H9 (cell line): ENCODE measurements at regions not wholly inside any gene's neighbourhood (a gene's known extent, or its start where the extent isn't known, plus 50 kb on each side); places are given as distances from the start of the nearest gene placed in this dataset.

ENCODE experiments used
- DNase-seq: peaks from one replicate; pipeline ENCODE4 v3.0.0-alpha.2; 2017
- H2AFZ ChIP-seq: one replicate; pipeline ENCODE4 v1.6.1; 2013; ENCODE audit warnings: mild to moderate bottlenecking, low read length, control low read depth, moderate library complexity
- H2AK5ac ChIP-seq: 2 replicates; pipeline ENCODE4 v1.6.1; 2013; ENCODE audit warnings: low read length, control low read depth, mixed read lengths; ENCODE audit not compliant: insufficient read length
- H2BK120ac ChIP-seq: one replicate; pipeline ENCODE4 v1.6.1; 2013; ENCODE audit warnings: low read depth, mild to moderate bottlenecking, low read length, control low read depth, inconsistent platforms; ENCODE audit not compliant: poor library complexity, severe bottlenecking
- H2BK12ac ChIP-seq: 2 replicates; pipeline ENCODE4 v1.6.1; 2013; ENCODE audit warnings: low read length, control low read depth, mixed read lengths, low read depth; ENCODE audit not compliant: insufficient read length
- H2BK15ac ChIP-seq: 2 replicates; pipeline ENCODE4 v1.6.1; 2013; ENCODE audit warnings: low read depth, low read length, control low read depth
- H2BK20ac ChIP-seq: one replicate; pipeline ENCODE4 v1.6.1; 2013; ENCODE audit warnings: low read depth, mild to moderate bottlenecking, low read length, control low read depth, inconsistent platforms; ENCODE audit not compliant: poor library complexity, severe bottlenecking
- H2BK5ac ChIP-seq: 2 replicates; pipeline ENCODE4 v1.6.1; 2013; ENCODE audit warnings: low read length, control low read depth, mixed read lengths; ENCODE audit not compliant: insufficient read length
- H3K14ac ChIP-seq: 2 replicates; pipeline ENCODE4 v1.6.1; 2013; ENCODE audit warnings: low read length, control low read depth; ENCODE audit not compliant: insufficient read depth
- H3K18ac ChIP-seq: 2 replicates; pipeline ENCODE4 v1.6.1; 2013; ENCODE audit warnings: low read depth, mild to moderate bottlenecking, mixed read lengths, low read length, control low read depth; ENCODE audit not compliant: insufficient read length
- H3K23ac ChIP-seq: 2 replicates; pipeline ENCODE4 v1.6.1; 2013; ENCODE audit warnings: low read length, control low read depth, mixed read lengths, low read depth; ENCODE audit not compliant: insufficient read length
- H3K23me2 ChIP-seq: 2 replicates; pipeline ENCODE4 v1.6.1; 2013; ENCODE audit warnings: low read depth, mild to moderate bottlenecking, mixed read lengths, low read length, control low read depth; ENCODE audit not compliant: insufficient read length, poor library complexity, severe bottlenecking
- H3K27ac ChIP-seq: 2 replicates; pipeline ENCODE4 v1.5.1; 2013; ENCODE audit warnings: low read length, control low read depth, mixed read lengths, low read depth; ENCODE audit not compliant: insufficient read length
- H3K27me3 ChIP-seq: 2 replicates; pipeline ENCODE4 v1.6.1; 2013; ENCODE audit warnings: low read length, control low read depth, inconsistent platforms; ENCODE audit not compliant: insufficient read depth
- H3K4ac ChIP-seq: 2 replicates; pipeline ENCODE4 v1.6.1; 2013; ENCODE audit warnings: low read depth, mild to moderate bottlenecking, control low read depth, inconsistent platforms, low read length, moderate library complexity
- H3K4me1 ChIP-seq: 2 replicates; pipeline ENCODE4 v1.6.1; 2013; ENCODE audit warnings: low read length, control low read depth, inconsistent platforms; ENCODE audit not compliant: insufficient read depth
- H3K4me2 ChIP-seq: 2 replicates; pipeline ENCODE4 v1.6.1; 2013; ENCODE audit warnings: low read length, control low read depth, mixed read lengths; ENCODE audit not compliant: insufficient read length, insufficient read depth
- H3K56ac ChIP-seq: 2 replicates; pipeline ENCODE4 v1.6.1; 2013; ENCODE audit warnings: low read depth, mild to moderate bottlenecking, mixed read lengths, low read length, control low read depth; ENCODE audit not compliant: insufficient read length
- H3K79me1 ChIP-seq: 2 replicates; pipeline ENCODE4 v1.6.1; 2013; ENCODE audit warnings: low read depth, mild to moderate bottlenecking, moderate library complexity, low read length, control low read depth, inconsistent platforms; ENCODE audit not compliant: insufficient read depth, poor library complexity, severe bottlenecking
- H3K79me2 ChIP-seq: 2 replicates; pipeline ENCODE4 v1.6.1; 2013; ENCODE audit warnings: low read length, control low read depth, inconsistent platforms; ENCODE audit not compliant: insufficient read depth
- H3K9ac ChIP-seq: 2 replicates; pipeline ENCODE4 v1.6.1; 2013; ENCODE audit warnings: low read length, control low read depth, mixed read lengths; ENCODE audit not compliant: insufficient read length; ENCODE audit errors: extremely low read depth
- H3K9me3 ChIP-seq: one replicate; pipeline ENCODE4 v1.6.1; 2013; ENCODE audit warnings: low read depth, low read length, inconsistent platforms; ENCODE audit not compliant: control insufficient read depth
- H3T11ph ChIP-seq: one replicate; pipeline ENCODE4 v1.6.1; 2013; ENCODE audit warnings: mild to moderate bottlenecking, low read length, control low read depth, inconsistent platforms
- H4K20me1 ChIP-seq: one replicate; pipeline ENCODE4 v1.6.1; 2013; ENCODE audit not compliant: control insufficient read depth, insufficient read length, insufficient read depth
- H4K5ac ChIP-seq: 2 replicates; pipeline ENCODE4 v1.6.1; 2013; ENCODE audit warnings: low read depth, mild to moderate bottlenecking, mixed read lengths, low read length, control low read depth; ENCODE audit not compliant: insufficient read length
- H4K8ac ChIP-seq: replicated peaks from 2 replicates; pipeline ENCODE4 v1.6.1; 2013; ENCODE audit warnings: low read length, control low read depth, mixed read lengths, low read depth; ENCODE audit not compliant: insufficient read length
- H4K91ac ChIP-seq: 2 replicates; pipeline ENCODE4 v1.6.1; 2013; ENCODE audit warnings: low read depth, mild to moderate bottlenecking, moderate library complexity, mixed read lengths, low read length, control low read depth; ENCODE audit not compliant: insufficient read length
- H3K27ac Mint-ChIP-seq, 3 experiments: 2 replicates in 2 of 3; 3 replicates in 1 of 3; pipeline ENCODE4 v1.8.0; 2020 to 2021; ENCODE audit warnings: mixed read lengths in 3 of 3, mild to moderate bottlenecking in 1 of 3, moderate library complexity in 1 of 3
- H3K27me3 Mint-ChIP-seq: 2 replicates; pipeline ENCODE4 v1.8.0; 2021; ENCODE audit warnings: low read depth, mild to moderate bottlenecking, moderate library complexity, mixed read lengths
- H3K36me3 Mint-ChIP-seq, 3 experiments: 2 replicates in 2 of 3; 3 replicates in 1 of 3; pipeline ENCODE4 v1.8.0; 2020 to 2021; ENCODE audit warnings: low read depth in 3 of 3, mixed read lengths in 3 of 3; ENCODE audit not compliant: insufficient read depth in 1 of 3
- H3K4me1 Mint-ChIP-seq, 2 experiments: 2 replicates each; pipeline ENCODE4 v1.8.0; 2020; ENCODE audit warnings: mixed read lengths in 2 of 2
- H3K4me3 Mint-ChIP-seq, 2 experiments: 2 replicates in 1 of 2; 3 replicates in 1 of 2; pipeline ENCODE4 v1.8.0; 2020 to 2021; ENCODE audit warnings: mild to moderate bottlenecking in 2 of 2, mixed read lengths in 2 of 2, moderate library complexity in 1 of 2
- H3K9me3 Mint-ChIP-seq, 2 experiments: 2 replicates in 1 of 2; 3 replicates in 1 of 2; pipeline ENCODE4 v1.8.0; 2020; ENCODE audit warnings: mild to moderate bottlenecking in 2 of 2, mixed read lengths in 2 of 2, moderate library complexity in 1 of 2
- WGBS: extraction: QIAGEN DNeasy Blood & Tissue Kit; methylation state at CpG from one replicate; pipeline ENCODE4 v1.1.7; 2013; ENCODE audit warnings: missing lambda C conversion rate, low lambda C conversion rate, mixed read lengths; ENCODE audit not compliant: insufficient read length; ENCODE audit errors: extremely low coverage; 5-methylcytosine and 5-hydroxymethylcytosine counted together
- TF ChIP-seq, protein P1 (sequence below): fragments of 200-600 bp; sonication (generic); conservative IDR thresholded peaks from 3 replicates; pipeline ENCODE4 v1.8.0; 2021; ENCODE audit warnings: antibody characterized with exemption, mild to moderate bottlenecking

DNA sequence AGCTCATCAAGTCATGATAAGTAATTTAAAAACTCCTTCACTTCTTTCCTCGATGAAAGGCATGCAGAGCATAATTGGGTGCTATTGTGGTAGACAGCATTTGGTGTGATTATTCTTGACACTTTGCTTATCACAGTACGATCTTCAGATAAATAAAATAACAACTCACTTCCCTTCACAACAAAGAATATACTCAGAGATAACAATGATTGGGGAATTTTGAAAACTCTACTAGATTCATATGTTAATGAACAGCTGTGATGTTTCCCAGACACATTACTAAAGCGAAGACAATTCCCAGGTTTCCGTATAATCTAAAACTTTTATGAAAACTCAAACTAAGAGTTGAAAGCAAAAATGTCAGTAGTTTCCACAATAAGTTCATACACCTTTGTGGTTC is 670.6 kb upstream of the EPHA7 start:
- Histone ChIP-seq H3K23ac (no peak overlapping the region), H3K9me3 (no peaks in the 10 kb centered on the region), H3K79me2 (no peaks in the 10 kb centered on the region), H4K91ac (no peak overlapping the region), H2BK5ac (no peak overlapping the region), H4K8ac (no peak overlapping the region), H3K27ac (no peak overlapping the region), H3K18ac (no peak overlapping the region), H2AK5ac (no peak overlapping the region), H3K23me2 (no peaks in the 10 kb centered on the region), H3K56ac (no peak overlapping the region), H3K4ac (no peak overlapping the region), H4K5ac (no peak overlapping the region), H2AFZ (no peak overlapping the region), H2BK12ac (no peak overlapping the region), H2BK15ac (no peak overlapping the region), H3K4me2 (no peak overlapping the region), H2BK120ac (no peak overlapping the region), H3K79me1 (no peaks in the 10 kb centered on the region), H3K27me3 (no peaks in the 10 kb centered on the region), H3K9ac (no peak overlapping the region), H3K4me1 (no peaks in the 10 kb centered on the region; the same call in 1 of the 2 replicates), H2BK20ac (no peak overlapping the region), H3T11ph (no peak overlapping the region), H3K14ac (no peak overlapping the region), H4K20me1 (no peaks in the 10 kb centered on the region)
- Mint-ChIP-seq H3K4me3 (no peak overlapping the region), H3K27ac (peak overlapping the region in 1 of 3 experiments; percentile 18; a peak in 2 of 7 replicates), H3K4me1 (peaks cover 11 to 16% of the 10 kb centered on the region in 2 experiments), H3K36me3 (no peaks in the 10 kb centered on the region), H3K27me3 (no peaks in the 10 kb centered on the region), H3K9me3 (no peaks in the 10 kb centered on the region)
- TF ChIP-seq, protein P1, sequence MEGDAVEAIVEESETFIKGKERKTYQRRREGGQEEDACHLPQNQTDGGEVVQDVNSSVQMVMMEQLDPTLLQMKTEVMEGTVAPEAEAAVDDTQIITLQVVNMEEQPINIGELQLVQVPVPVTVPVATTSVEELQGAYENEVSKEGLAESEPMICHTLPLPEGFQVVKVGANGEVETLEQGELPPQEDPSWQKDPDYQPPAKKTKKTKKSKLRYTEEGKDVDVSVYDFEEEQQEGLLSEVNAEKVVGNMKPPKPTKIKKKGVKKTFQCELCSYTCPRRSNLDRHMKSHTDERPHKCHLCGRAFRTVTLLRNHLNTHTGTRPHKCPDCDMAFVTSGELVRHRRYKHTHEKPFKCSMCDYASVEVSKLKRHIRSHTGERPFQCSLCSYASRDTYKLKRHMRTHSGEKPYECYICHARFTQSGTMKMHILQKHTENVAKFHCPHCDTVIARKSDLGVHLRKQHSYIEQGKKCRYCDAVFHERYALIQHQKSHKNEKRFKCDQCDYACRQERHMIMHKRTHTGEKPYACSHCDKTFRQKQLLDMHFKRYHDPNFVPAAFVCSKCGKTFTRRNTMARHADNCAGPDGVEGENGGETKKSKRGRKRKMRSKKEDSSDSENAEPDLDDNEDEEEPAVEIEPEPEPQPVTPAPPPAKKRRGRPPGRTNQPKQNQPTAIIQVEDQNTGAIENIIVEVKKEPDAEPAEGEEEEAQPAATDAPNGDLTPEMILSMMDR: no peak
- DNase-seq: no peak
- whole genome bisulfite sequencing: no CpG with 5 or more reads among the region's 4 CpGs
